H1 (cell line): ENCODE measurements at regions not wholly inside any gene's neighbourhood (a gene's known extent, or its start where the extent isn't known, plus 50 kb on each side); places are given as distances from the start of the nearest gene placed in this dataset.

ENCODE experiments used
- CHD2 ChIP-seq: IDR thresholded peaks from 2 replicates; pipeline ENCODE4 v1.6.1; 2012; ENCODE audit warnings: low read length, improper control_type of control experiment
- CTCF ChIP-seq, 3 experiments: IDR thresholded peaks; 1 replicate in 2 of 3; 2 replicates in 1 of 3; pipeline versions ENCODE4 v1.5.1 to v1.6.1; 2011; ENCODE audit warnings: low read length in 3 of 3, mild to moderate bottlenecking in 3 of 3, inconsistent platforms in 2 of 3, low read depth in 1 of 3, moderate library complexity in 1 of 3; ENCODE audit not compliant: insufficient read depth in 1 of 3; ENCODE audit errors: control extremely low read depth in 1 of 3
- EZH2 ChIP-seq: fragments of 200-600 bp; sonication (generic); IDR thresholded peaks from 2 replicates; pipeline ENCODE4 v1.7.1; 2012; ENCODE audit warnings: low read depth, mild to moderate bottlenecking, moderate library complexity, low read length, inconsistent platforms; ENCODE audit not compliant: severe bottlenecking

- TF ChIP-seq CTCF (IDR thresholded peaks at IDR 0.05; ENCODE audit: control extremely low read depth in 1 of 3, insufficient read depth in 1 of 3, low read depth in 1 of 3, low read length in 3 of 3) (no peak), CHD2 (no peak), EZH2 (no peak)
These were observed 220.7 kb upstream of the ASIC2 start for GRCh38 chr17:33513769-33514168.
